ENCODE measurements at regions not wholly inside any gene's neighbourhood (a gene's known extent, or its start where the extent isn't known, plus 50 kb on each side); places are given as distances from the start of the nearest gene placed in this dataset.

- no peak for TF ChIP-seq ZFX (IDR thresholded peaks at IDR 0.05; ENCODE audit: borderline replicate concordance)
- TF ChIP-seq, protein P1, sequence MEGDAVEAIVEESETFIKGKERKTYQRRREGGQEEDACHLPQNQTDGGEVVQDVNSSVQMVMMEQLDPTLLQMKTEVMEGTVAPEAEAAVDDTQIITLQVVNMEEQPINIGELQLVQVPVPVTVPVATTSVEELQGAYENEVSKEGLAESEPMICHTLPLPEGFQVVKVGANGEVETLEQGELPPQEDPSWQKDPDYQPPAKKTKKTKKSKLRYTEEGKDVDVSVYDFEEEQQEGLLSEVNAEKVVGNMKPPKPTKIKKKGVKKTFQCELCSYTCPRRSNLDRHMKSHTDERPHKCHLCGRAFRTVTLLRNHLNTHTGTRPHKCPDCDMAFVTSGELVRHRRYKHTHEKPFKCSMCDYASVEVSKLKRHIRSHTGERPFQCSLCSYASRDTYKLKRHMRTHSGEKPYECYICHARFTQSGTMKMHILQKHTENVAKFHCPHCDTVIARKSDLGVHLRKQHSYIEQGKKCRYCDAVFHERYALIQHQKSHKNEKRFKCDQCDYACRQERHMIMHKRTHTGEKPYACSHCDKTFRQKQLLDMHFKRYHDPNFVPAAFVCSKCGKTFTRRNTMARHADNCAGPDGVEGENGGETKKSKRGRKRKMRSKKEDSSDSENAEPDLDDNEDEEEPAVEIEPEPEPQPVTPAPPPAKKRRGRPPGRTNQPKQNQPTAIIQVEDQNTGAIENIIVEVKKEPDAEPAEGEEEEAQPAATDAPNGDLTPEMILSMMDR (IDR thresholded peaks at IDR 0.05): no peak
Observed at GRCh38 chr1:238582816-238583215, 692.1 kb upstream of the ZP4 start.

DNA sequence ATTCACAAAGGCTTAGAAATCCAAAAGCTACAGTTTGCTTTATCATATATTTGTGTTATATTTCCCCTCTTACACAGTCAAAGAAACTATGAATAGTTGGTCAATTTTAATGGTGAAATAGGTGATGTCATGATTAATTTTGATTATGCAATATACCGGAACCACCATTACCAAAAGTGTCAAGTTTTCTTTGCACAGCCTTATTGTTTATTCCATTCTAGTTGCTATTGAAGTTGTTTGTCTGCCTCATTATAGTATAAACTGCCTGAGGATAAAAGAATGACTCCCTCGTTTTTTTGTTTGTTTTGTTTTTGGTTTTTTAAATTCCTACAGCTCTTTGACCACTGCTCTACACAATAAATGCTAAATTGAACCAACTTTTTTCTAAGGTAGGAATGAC, 690.6 kb upstream of the ZP4 start:
- TF ChIP-seq, protein P1 (IDR thresholded peaks at IDR 0.05): no peak
- TF ChIP-seq ZFX (IDR thresholded peaks at IDR 0.05; ENCODE audit: borderline replicate concordance): no peak
- no peak overlapping the region for H3K27ac ChIP-seq

More at GRCh38 chr1:238582816-238583215, 692.1 kb upstream of the ZP4 start:
- H3K27ac ChIP-seq: no peak overlapping the region

- TF ChIP-seq, protein P1 (IDR thresholded peaks at IDR 0.05): no peak
- TF ChIP-seq ZFX (IDR thresholded peaks at IDR 0.05; ENCODE audit: borderline replicate concordance): no peak
Observed at GRCh38 chr1:238568735-238569134, 678.0 kb upstream of the ZP4 start.

GRCh38 chr1:238562341-238562740, 671.6 kb upstream of the ZP4 start:
- TF ChIP-seq, protein P1 (IDR thresholded peaks at IDR 0.05): no peak
- no peak for TF ChIP-seq ZFX (IDR thresholded peaks at IDR 0.05; ENCODE audit: borderline replicate concordance)
- H3K27ac ChIP-seq: no peak overlapping the region

More at GRCh38 chr1:238568735-238569134, 678.0 kb upstream of the ZP4 start:
- H3K27ac ChIP-seq: no peak overlapping the region

DNA sequence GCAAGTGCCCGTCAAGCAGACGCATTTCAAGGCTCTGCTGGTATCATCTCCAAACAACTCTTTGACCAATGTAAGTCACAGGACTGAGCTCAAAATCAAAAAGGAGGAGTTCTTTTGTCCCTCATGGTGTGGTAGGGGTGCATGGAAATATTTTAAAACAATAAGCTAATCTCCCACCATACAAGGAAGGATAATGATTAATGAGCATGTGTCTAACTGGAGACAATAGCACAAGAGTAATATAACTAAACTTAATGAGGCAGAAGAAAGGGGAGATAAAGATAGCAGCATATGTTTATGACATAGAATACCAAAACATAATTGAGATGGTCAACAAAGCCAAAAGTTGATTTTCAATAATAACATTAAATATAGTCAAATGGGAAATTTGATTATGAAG, 668.0 kb upstream of the ZP4 start:
- no peak overlapping the region for H3K27ac ChIP-seq
- TF ChIP-seq, protein P1 (IDR thresholded peaks at IDR 0.05): no peak
- TF ChIP-seq ZFX (IDR thresholded peaks at IDR 0.05; ENCODE audit: borderline replicate concordance): no peak

DNA sequence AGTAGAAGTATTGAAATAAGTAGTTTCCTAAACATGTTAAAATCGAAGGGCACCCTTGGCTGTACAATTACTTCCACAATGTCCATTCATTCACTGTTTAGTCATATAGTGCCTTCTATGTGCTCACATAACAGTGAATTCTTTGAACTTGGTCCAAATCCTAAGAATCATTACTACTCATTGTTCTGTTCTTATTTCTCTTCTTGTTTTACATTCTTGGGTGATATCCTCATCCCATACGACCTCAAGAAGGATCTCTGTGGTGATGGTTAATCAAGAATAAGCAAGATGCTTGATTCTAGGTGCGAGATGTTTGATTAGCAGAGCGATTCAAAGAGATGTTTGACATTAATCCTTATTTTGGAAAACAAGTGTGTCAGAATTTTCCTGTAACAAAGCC, 667.4 kb upstream of the ZP4 start:
- TF ChIP-seq, protein P1 (IDR thresholded peaks at IDR 0.05): no peak
- TF ChIP-seq ZFX (IDR thresholded peaks at IDR 0.05; ENCODE audit: borderline replicate concordance): no peak
- H3K27ac ChIP-seq: no peak overlapping the region

- TF ChIP-seq, protein P1 (IDR thresholded peaks at IDR 0.05): no peak
- no peak for TF ChIP-seq ZFX (IDR thresholded peaks at IDR 0.05; ENCODE audit: borderline replicate concordance)
- no peak overlapping the region for H3K27ac ChIP-seq
Observed at GRCh38 chr1:238552271-238552670, 661.5 kb upstream of the ZP4 start.

Measured in 22Rv1 (cell line).